Mammary epithelial cell (primary cell): ENCODE measurements at regions not wholly inside any gene's neighbourhood (a gene's known extent, or its start where the extent isn't known, plus 50 kb on each side); places are given as distances from the start of the nearest gene placed in this dataset.

Experiments used
- CTCF ChIP-seq, 2 donors: IDR thresholded peaks in 1 of 2; conservative IDR thresholded peaks in 1 of 2; 2 replicates each; pipeline ENCODE4 v1.5.1; 2011 to 2012; ENCODE audit warnings: inconsistent platforms in 2 of 2, low read length in 2 of 2, mild to moderate bottlenecking in 2 of 2, control low read depth in 1 of 2, low read depth in 1 of 2; ENCODE audit not compliant: insufficient read depth in 1 of 2; ENCODE audit errors: extremely low read depth in 1 of 2
- EZH2 ChIP-seq: IDR thresholded peaks from 2 replicates; pipeline ENCODE4 v1.6.1; 2012; ENCODE audit warnings: low read length, inconsistent platforms, borderline replicate concordance

GRCh38 chr4:36427696-36428095, 146.3 kb downstream of the DTHD1 start:
- TF ChIP-seq CTCF (conservative IDR thresholded peaks at IDR 0.05 in 1 of 2, IDR thresholded peaks at IDR 0.05 in 1 of 2; ENCODE audit: extremely low read depth in 1 of 2, insufficient read depth in 1 of 2, low read depth in 1 of 2, low read length in 2 of 2) (no peak), EZH2 (no peak)
